WTC11 (cell line): ENCODE measurements at regions not wholly inside any gene's neighbourhood (a gene's known extent, or its start where the extent isn't known, plus 50 kb on each side); places are given as distances from the start of the nearest gene placed in this dataset.

Experiments
- ATAC-seq: fragments of 200-7000 bp; cut with Tn5 transposase; 2 replicates; pipeline ENCODE4 v1.10.0; 2021; ENCODE audit warnings: mild to moderate bottlenecking, moderate library complexity
- CTCF ChIA-PET: fragments of 300-600 bp; sonication (Branson Sonifier 250); formaldehyde crosslinking; loops from one replicate; lab custom pipeline; 2021; ENCODE audit warnings: antibody characterized with exemption; lab: Charles Lee
- POLR2A ChIA-PET: fragments of 350-600 bp; sonication (Branson Sonifier 250); formaldehyde crosslinking; loops from one replicate; lab custom pipeline; 2021; ENCODE audit warnings: antibody characterized with exemption; lab: Charles Lee
- DNase-seq: peaks from one replicate; pipeline ENCODE4 v3.0.0; 2021; ENCODE audit warnings: low spot score
- H3K27ac Mint-ChIP-seq: 2 replicates; pipeline ENCODE4 v1.8.0; 2021; ENCODE audit warnings: mixed read lengths
- H3K27me3 Mint-ChIP-seq: 2 replicates; pipeline ENCODE4 v1.8.0; 2021; ENCODE audit warnings: low read depth, mild to moderate bottlenecking, moderate library complexity, mixed read lengths
- H3K36me3 Mint-ChIP-seq: 2 replicates; pipeline ENCODE4 v1.8.0; 2021; ENCODE audit warnings: mixed read lengths
- H3K4me1 Mint-ChIP-seq: 2 replicates; pipeline ENCODE4 v1.8.0; 2022; ENCODE audit warnings: mixed read lengths
- H3K4me3 Mint-ChIP-seq: 2 replicates; pipeline ENCODE4 v1.8.0; 2021; ENCODE audit warnings: mild to moderate bottlenecking, moderate library complexity, mixed read lengths
- H3K9me3 Mint-ChIP-seq: 2 replicates; pipeline ENCODE4 v1.8.0; 2021; ENCODE audit warnings: mixed read lengths
- ATF3 ChIP-seq: sonication (generic); formaldehyde crosslinking; conservative IDR thresholded peaks from 2 replicates; pipeline ENCODE4 v1.8.1; 2022; ENCODE audit warnings: mild to moderate bottlenecking, missing genetic modification reagents
- FOXP1 ChIP-seq: sonication (generic); formaldehyde crosslinking; IDR thresholded peaks from 2 replicates; pipeline ENCODE4 v1.8.0; 2022; ENCODE audit warnings: missing genetic modification reagents, mild to moderate bottlenecking, moderate library complexity, borderline replicate concordance
- FOXP4 ChIP-seq: sonication (generic); formaldehyde crosslinking; IDR thresholded peaks from 2 replicates; pipeline ENCODE4 v1.8.0; 2022; ENCODE audit warnings: mild to moderate bottlenecking, missing genetic modification reagents
- GRHL2 ChIP-seq: fragments of 250-450 bp; sonication (Bioruptor Pico); IDR thresholded peaks from 2 replicates; pipeline ENCODE4 v1.8.0; 2022; ENCODE audit warnings: mild to moderate bottlenecking, moderate library complexity; ENCODE audit not compliant: insufficient replicate concordance, severe bottlenecking
- JAZF1 ChIP-seq: fragments of 250-450 bp; sonication (Bioruptor Pico); IDR thresholded peaks from 2 replicates; pipeline ENCODE4 v1.9.0; 2021; ENCODE audit warnings: moderate library complexity, mild to moderate bottlenecking, inconsistent platforms
- PRRX2 ChIP-seq: fragments of 250-450 bp; sonication (Bioruptor Pico); IDR thresholded peaks from 2 replicates; pipeline ENCODE4 v1.8.0; 2021; ENCODE audit warnings: mild to moderate bottlenecking
- SMAD3 ChIP-seq: sonication (generic); formaldehyde crosslinking; IDR thresholded peaks from 2 replicates; pipeline ENCODE4 v1.8.0; 2022; ENCODE audit warnings: missing genetic modification reagents, mild to moderate bottlenecking, borderline replicate concordance
- TCF7 ChIP-seq: sonication (generic); formaldehyde crosslinking; IDR thresholded peaks from 2 replicates; pipeline ENCODE4 v1.8.0; 2022; ENCODE audit warnings: mild to moderate bottlenecking, low read depth, missing genetic modification reagents, moderate library complexity
- ZNF396 ChIP-seq: fragments of 250-450 bp; sonication (Bioruptor Pico); IDR thresholded peaks from 2 replicates; pipeline ENCODE4 v1.8.0; 2021; ENCODE audit warnings: mild to moderate bottlenecking, moderate library complexity, borderline replicate concordance
- ZNF416 ChIP-seq: fragments of 250-450 bp; sonication (Bioruptor Pico); IDR thresholded peaks from 2 replicates; pipeline ENCODE4 v1.9.0; 2021; ENCODE audit warnings: mild to moderate bottlenecking, inconsistent platforms
- TF ChIP-seq, protein P1 (sequence below): sonication (generic); formaldehyde crosslinking; IDR thresholded peaks from 2 replicates; pipeline ENCODE4 v1.8.0; 2022; ENCODE audit warnings: mild to moderate bottlenecking, missing genetic modification reagents
- TF ChIP-seq, protein P2 (sequence below): fragments of 250-450 bp; sonication (Bioruptor Pico); IDR thresholded peaks from 2 replicates; pipeline ENCODE4 v1.9.0; 2021; ENCODE audit warnings: mild to moderate bottlenecking, borderline replicate concordance
- TF ChIP-seq, protein P3 (sequence below): sonication (generic); formaldehyde crosslinking; IDR thresholded peaks from 2 replicates; pipeline ENCODE4 v1.8.1; 2023; ENCODE audit warnings: mild to moderate bottlenecking, missing genetic modification reagents, moderate library complexity
- TF ChIP-seq, protein P4 (sequence below): fragments of 250-450 bp; sonication (Bioruptor Pico); IDR thresholded peaks from 2 replicates; pipeline ENCODE4 v1.9.0; 2021; ENCODE audit warnings: mild to moderate bottlenecking
- TF ChIP-seq, protein P5 (sequence below): sonication (generic); formaldehyde crosslinking; IDR thresholded peaks from 2 replicates; pipeline ENCODE4 v1.8.1; 2022; ENCODE audit warnings: mild to moderate bottlenecking, moderate library complexity, missing genetic modification reagents

DNA sequence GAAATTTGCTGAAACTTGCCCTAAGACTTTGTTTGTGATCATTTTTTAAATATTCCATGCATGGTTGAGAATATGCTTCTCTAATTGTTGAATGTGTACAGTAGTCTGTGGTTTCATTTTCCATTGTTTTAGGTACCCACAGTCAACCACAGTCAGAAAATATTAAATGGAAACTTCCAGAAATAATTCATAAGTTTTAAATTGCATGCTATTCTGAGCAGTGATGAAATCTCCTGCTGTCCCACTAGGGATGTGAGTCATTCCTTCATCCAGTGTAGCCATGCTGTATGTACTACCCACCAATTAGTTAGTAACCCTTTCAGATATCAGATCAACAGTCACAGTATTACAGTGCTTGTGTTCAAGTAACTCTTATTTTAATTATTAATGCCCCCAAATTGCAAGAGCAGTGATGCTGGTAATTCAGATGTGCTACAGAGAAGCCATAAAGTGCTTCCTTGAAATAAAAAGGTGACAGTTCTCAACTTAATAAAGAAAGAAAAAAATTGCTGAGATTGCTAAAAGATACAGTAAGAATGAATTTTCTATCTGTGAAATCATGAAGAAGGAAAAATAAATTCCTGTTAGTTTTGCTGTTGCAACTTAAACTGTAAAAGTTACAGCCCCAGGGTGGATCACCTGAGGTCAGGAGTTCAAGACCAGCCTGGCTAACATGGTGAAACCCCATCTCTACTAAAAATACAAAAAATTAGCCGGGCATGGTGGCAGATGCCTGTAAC, 79.9 kb upstream of the FBXL17 start:
- H3K4me3 Mint-ChIP-seq = no peak overlapping the region
- DNase-seq (no peak), ATAC-seq (no peak)
- peaks cover 2% of the 10 kb centered on the region for H3K9me3 Mint-ChIP-seq
- POLR2A ChIA-PET = no interaction called here
- no peak for TF ChIP-seq ATF3 (CRISPR knock-in tag)
- no peak for TF ChIP-seq ZNF416 (CRISPR knock-in tag)
- TF ChIP-seq, protein P1, sequence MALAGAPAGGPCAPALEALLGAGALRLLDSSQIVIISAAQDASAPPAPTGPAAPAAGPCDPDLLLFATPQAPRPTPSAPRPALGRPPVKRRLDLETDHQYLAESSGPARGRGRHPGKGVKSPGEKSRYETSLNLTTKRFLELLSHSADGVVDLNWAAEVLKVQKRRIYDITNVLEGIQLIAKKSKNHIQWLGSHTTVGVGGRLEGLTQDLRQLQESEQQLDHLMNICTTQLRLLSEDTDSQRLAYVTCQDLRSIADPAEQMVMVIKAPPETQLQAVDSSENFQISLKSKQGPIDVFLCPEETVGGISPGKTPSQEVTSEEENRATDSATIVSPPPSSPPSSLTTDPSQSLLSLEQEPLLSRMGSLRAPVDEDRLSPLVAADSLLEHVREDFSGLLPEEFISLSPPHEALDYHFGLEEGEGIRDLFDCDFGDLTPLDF (CRISPR knock-in tag) = no peak
- TF ChIP-seq ZNF396 (CRISPR knock-in tag) = no peak
- TF ChIP-seq, protein P2, sequence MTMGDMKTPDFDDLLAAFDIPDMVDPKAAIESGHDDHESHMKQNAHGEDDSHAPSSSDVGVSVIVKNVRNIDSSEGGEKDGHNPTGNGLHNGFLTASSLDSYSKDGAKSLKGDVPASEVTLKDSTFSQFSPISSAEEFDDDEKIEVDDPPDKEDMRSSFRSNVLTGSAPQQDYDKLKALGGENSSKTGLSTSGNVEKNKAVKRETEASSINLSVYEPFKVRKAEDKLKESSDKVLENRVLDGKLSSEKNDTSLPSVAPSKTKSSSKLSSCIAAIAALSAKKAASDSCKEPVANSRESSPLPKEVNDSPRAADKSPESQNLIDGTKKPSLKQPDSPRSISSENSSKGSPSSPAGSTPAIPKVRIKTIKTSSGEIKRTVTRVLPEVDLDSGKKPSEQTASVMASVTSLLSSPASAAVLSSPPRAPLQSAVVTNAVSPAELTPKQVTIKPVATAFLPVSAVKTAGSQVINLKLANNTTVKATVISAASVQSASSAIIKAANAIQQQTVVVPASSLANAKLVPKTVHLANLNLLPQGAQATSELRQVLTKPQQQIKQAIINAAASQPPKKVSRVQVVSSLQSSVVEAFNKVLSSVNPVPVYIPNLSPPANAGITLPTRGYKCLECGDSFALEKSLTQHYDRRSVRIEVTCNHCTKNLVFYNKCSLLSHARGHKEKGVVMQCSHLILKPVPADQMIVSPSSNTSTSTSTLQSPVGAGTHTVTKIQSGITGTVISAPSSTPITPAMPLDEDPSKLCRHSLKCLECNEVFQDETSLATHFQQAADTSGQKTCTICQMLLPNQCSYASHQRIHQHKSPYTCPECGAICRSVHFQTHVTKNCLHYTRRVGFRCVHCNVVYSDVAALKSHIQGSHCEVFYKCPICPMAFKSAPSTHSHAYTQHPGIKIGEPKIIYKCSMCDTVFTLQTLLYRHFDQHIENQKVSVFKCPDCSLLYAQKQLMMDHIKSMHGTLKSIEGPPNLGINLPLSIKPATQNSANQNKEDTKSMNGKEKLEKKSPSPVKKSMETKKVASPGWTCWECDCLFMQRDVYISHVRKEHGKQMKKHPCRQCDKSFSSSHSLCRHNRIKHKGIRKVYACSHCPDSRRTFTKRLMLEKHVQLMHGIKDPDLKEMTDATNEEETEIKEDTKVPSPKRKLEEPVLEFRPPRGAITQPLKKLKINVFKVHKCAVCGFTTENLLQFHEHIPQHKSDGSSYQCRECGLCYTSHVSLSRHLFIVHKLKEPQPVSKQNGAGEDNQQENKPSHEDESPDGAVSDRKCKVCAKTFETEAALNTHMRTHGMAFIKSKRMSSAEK (CRISPR knock-in tag) = no peak
- H3K4me1 Mint-ChIP-seq = peaks cover 3% of the 10 kb centered on the region; the same call in 1 of the 2 replicates
- H3K27ac Mint-ChIP-seq = no peak overlapping the region
- H3K27me3 Mint-ChIP-seq = no peaks in the 10 kb centered on the region
- no peaks in the 10 kb centered on the region; the same call in 1 of the 2 replicates for H3K36me3 Mint-ChIP-seq
- CTCF ChIA-PET = no interaction called here

DNA sequence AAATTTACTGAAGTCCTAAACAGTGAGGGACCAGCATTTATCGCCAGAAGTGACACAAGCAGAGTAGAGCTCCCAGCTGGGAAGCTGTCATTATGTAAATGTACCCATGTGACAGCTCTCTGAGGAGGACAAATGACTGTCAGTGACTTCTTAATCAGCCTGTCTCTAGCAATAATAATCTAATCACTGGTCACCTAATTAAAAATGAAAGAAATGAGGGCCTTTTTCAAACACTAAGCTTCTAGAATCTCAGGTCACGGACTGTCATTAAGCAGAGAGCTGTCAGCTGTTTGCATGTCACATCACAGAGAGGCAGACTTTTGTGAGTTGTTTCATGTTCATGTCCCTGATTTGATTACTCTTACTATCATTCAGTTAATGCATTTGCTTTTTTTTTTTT, 77.9 kb upstream of the FBXL17 start:
- no peaks in the 10 kb centered on the region; the same call in 1 of the 2 replicates for H3K27me3 Mint-ChIP-seq
- CTCF ChIA-PET = no interaction called here
- H3K4me1 Mint-ChIP-seq = peaks cover 3% of the 10 kb centered on the region; the same call in 1 of the 2 replicates
- peaks cover 17% of the 10 kb centered on the region for H3K36me3 Mint-ChIP-seq
- H3K9me3 Mint-ChIP-seq = peaks cover 22% of the 10 kb centered on the region
- DNase-seq (no peak), ATAC-seq (no peak)
- TF ChIP-seq FOXP4 (CRISPR knock-in tag) (no peak), JAZF1 (CRISPR knock-in tag) (no peak), TCF7 (CRISPR knock-in tag) (no peak), FOXP1 (CRISPR knock-in tag) (no peak), SMAD3 (CRISPR knock-in tag) (no peak), ZNF416 (CRISPR knock-in tag) (no peak), PRRX2 (no peak), GRHL2 (CRISPR knock-in tag) (no peak)
- TF ChIP-seq, protein P3, sequence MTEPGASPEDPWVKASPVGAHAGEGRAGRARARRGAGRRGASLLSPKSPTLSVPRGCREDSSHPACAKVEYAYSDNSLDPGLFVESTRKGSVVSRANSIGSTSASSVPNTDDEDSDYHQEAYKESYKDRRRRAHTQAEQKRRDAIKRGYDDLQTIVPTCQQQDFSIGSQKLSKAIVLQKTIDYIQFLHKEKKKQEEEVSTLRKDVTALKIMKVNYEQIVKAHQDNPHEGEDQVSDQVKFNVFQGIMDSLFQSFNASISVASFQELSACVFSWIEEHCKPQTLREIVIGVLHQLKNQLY (CRISPR knock-in tag) = no peak
- TF ChIP-seq, protein P4, sequence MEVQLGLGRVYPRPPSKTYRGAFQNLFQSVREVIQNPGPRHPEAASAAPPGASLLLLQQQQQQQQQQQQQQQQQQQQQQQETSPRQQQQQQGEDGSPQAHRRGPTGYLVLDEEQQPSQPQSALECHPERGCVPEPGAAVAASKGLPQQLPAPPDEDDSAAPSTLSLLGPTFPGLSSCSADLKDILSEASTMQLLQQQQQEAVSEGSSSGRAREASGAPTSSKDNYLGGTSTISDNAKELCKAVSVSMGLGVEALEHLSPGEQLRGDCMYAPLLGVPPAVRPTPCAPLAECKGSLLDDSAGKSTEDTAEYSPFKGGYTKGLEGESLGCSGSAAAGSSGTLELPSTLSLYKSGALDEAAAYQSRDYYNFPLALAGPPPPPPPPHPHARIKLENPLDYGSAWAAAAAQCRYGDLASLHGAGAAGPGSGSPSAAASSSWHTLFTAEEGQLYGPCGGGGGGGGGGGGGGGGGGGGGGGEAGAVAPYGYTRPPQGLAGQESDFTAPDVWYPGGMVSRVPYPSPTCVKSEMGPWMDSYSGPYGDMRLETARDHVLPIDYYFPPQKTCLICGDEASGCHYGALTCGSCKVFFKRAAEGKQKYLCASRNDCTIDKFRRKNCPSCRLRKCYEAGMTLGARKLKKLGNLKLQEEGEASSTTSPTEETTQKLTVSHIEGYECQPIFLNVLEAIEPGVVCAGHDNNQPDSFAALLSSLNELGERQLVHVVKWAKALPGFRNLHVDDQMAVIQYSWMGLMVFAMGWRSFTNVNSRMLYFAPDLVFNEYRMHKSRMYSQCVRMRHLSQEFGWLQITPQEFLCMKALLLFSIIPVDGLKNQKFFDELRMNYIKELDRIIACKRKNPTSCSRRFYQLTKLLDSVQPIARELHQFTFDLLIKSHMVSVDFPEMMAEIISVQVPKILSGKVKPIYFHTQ (CRISPR knock-in tag) = no peak
- TF ChIP-seq, protein P5, sequence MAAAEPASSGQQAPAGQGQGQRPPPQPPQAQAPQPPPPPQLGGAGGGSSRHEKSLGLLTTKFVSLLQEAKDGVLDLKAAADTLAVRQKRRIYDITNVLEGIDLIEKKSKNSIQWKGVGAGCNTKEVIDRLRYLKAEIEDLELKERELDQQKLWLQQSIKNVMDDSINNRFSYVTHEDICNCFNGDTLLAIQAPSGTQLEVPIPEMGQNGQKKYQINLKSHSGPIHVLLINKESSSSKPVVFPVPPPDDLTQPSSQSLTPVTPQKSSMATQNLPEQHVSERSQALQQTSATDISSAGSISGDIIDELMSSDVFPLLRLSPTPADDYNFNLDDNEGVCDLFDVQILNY (CRISPR knock-in tag) = no peak
- TF ChIP-seq, protein P2 (CRISPR knock-in tag) = no peak
- TF ChIP-seq, all 79 proteins: peak for 0
- Mint-ChIP-seq H3K27ac (no peak overlapping the region), H3K4me3 (no peak overlapping the region)
- POLR2A ChIA-PET = interaction anchor here (0.7 kb wide), 1 partner anchor 950 kb away, joined by 3 read pairs; the partner anchor contains the start of gene PJA2
